ENCODE measurements at regions not wholly inside any gene's neighbourhood (a gene's known extent, or its start where the extent isn't known, plus 50 kb on each side); places are given as distances from the start of the nearest gene placed in this dataset.

GRCh38 chr1:102580806-102581205, 527.5 kb downstream of the COL11A1 start:
- no peak overlapping the region for H3K4ac ChIP-seq (ENCODE audit: low read depth, low read length)
- no peaks in the 10 kb centered on the region for H3K23me2 ChIP-seq (ENCODE audit: insufficient read length, low read depth, low read length, poor library complexity, severe bottlenecking)
- H2BK15ac ChIP-seq (ENCODE audit: low read depth, low read length): no peak overlapping the region
- H3K27me3 ChIP-seq (ENCODE audit: insufficient read depth, low read length): no peaks in the 10 kb centered on the region
- H3K4me1 ChIP-seq (ENCODE audit: insufficient read depth, low read length): no peaks in the 10 kb centered on the region
- no peak overlapping the region for H2AK5ac ChIP-seq (ENCODE audit: insufficient read length, low read length)
- no peak overlapping the region for H3K27ac Mint-ChIP-seq
- no peak for DNase-seq
- H3K27ac ChIP-seq (ENCODE audit: insufficient read length, low read depth, low read length): no peak overlapping the region
- no peaks in the 10 kb centered on the region for H4K20me1 ChIP-seq (ENCODE audit: control insufficient read depth, insufficient read depth, insufficient read length)
- no peak overlapping the region for H2AFZ ChIP-seq (ENCODE audit: low read length)
- H3K79me2 ChIP-seq (ENCODE audit: insufficient read depth, low read length): no peaks in the 10 kb centered on the region
- H3K18ac ChIP-seq (ENCODE audit: insufficient read length, low read depth, low read length): no peak overlapping the region
- no peak overlapping the region for H4K8ac ChIP-seq (replicated peaks; ENCODE audit: insufficient read length, low read depth, low read length)
- H3K4me2 ChIP-seq (ENCODE audit: insufficient read depth, insufficient read length, low read length): no peak overlapping the region
- WGBS (ENCODE audit: extremely low coverage, insufficient read length, low lambda C conversion rate): no CpG with 5 or more reads among the region's 4 CpGs
- H4K91ac ChIP-seq (ENCODE audit: insufficient read length, low read depth, low read length): no peak overlapping the region
- no peak overlapping the region for H2BK12ac ChIP-seq (ENCODE audit: insufficient read length, low read depth, low read length)
- H3K56ac ChIP-seq (ENCODE audit: insufficient read length, low read depth, low read length): no peak overlapping the region
- no peak overlapping the region for H3K9ac ChIP-seq (ENCODE audit: extremely low read depth, insufficient read length, low read length)
- no peaks in the 10 kb centered on the region for H3K9me3 ChIP-seq (ENCODE audit: control insufficient read depth, low read depth, low read length)
- no peaks in the 10 kb centered on the region for H3K4me1 Mint-ChIP-seq
- no peak overlapping the region for H2BK5ac ChIP-seq (ENCODE audit: insufficient read length, low read length)
- H4K5ac ChIP-seq (ENCODE audit: insufficient read length, low read depth, low read length): no peak overlapping the region
- H3K4me3 Mint-ChIP-seq: no peak overlapping the region
- H3K9me3 Mint-ChIP-seq: no peaks in the 10 kb centered on the region
- H3K27me3 Mint-ChIP-seq (ENCODE audit: low read depth): no peaks in the 10 kb centered on the region
- H3K79me1 ChIP-seq (ENCODE audit: insufficient read depth, low read depth, low read length, poor library complexity, severe bottlenecking): no peaks in the 10 kb centered on the region
- H3K14ac ChIP-seq (ENCODE audit: insufficient read depth, low read length): no peak overlapping the region
- H2BK120ac ChIP-seq (ENCODE audit: low read depth, low read length, poor library complexity, severe bottlenecking): no peak overlapping the region
- H3K23ac ChIP-seq (ENCODE audit: insufficient read length, low read depth, low read length): no peak overlapping the region
- no peak for TF ChIP-seq CTCF (conservative IDR thresholded peaks at IDR 0.05)
- no peak overlapping the region for H2BK20ac ChIP-seq (ENCODE audit: low read depth, low read length, poor library complexity, severe bottlenecking)
- no peak overlapping the region for H3T11ph ChIP-seq (ENCODE audit: low read length)
- H3K36me3 Mint-ChIP-seq (ENCODE audit: insufficient read depth in 1 of 3, low read depth in 3 of 3): no peaks in the 10 kb centered on the region
